ENCODE measurements at regions not wholly inside any gene's neighbourhood (a gene's known extent, or its start where the extent isn't known, plus 50 kb on each side); places are given as distances from the start of the nearest gene placed in this dataset.

- ChIA-PET CTCF (no interaction called here), POLR2A (interaction anchor here (0.6 kb wide), 1 partner anchor 459 kb away, joined by 4 read pairs; no protein-coding TSS in a partner anchor)
- H3K27me3 Mint-ChIP-seq (ENCODE audit: insufficient read depth, unreplicated experiment): no peaks in the 10 kb centered on the region
- BruUV-seq (replicated peaks): TSS peak; percentile 59
- no peak for TF ChIP-seq CTCF (IDR thresholded peaks at IDR 0.05; ENCODE audit: insufficient read depth in 1 of 2, low read depth in 1 of 2, low read length in 1 of 2, severe bottlenecking in 1 of 2, unreplicated experiment in 1 of 2)
- peak overlapping the region; percentile 77 for H3K27ac Mint-ChIP-seq (ENCODE audit: unreplicated experiment)
- Histone ChIP-seq H3K4me1 (peaks cover 76% of the 10 kb centered on the region), H3K4me3 (ENCODE audit: low read depth, low read length) (no peak overlapping the region), H3K36me3 (ENCODE audit: control insufficient read depth, insufficient read depth, low read length) (no peaks in the 10 kb centered on the region), H3K9me3 (no peaks in the 10 kb centered on the region), H3K27me3 (replicated peaks; ENCODE audit: control insufficient read depth, insufficient read depth, low read length) (no peaks in the 10 kb centered on the region)
- peak; percentile 22 to 35 for DNase-seq
- no peak overlapping the region for H3K4me3 Mint-ChIP-seq (ENCODE audit: unreplicated experiment)
- peaks cover 9% of the 10 kb centered on the region for H3K9me3 Mint-ChIP-seq (ENCODE audit: unreplicated experiment)
- peaks cover 7% of the 10 kb centered on the region for H3K36me3 Mint-ChIP-seq (ENCODE audit: insufficient read depth, unreplicated experiment)
- H3K4me1 Mint-ChIP-seq (ENCODE audit: low read depth, unreplicated experiment): peaks cover 51% of the 10 kb centered on the region
- intact Hi-C loops (cut with micrococcal nuclease; ENCODE audit: unreplicated experiment): loop anchor here (5.0 kb wide), 1 partner anchor 468 kb away; the partner anchor contains the start of gene LMO4
Measured at GRCh38 chr1:87794788-87795614, 466.3 kb downstream of the LMO4 start.

GRCh38 chr1:87795615-87796337 lies 467.1 kb downstream of the LMO4 start:
- Mint-ChIP-seq H3K36me3 (ENCODE audit: insufficient read depth, unreplicated experiment) (peaks cover 7% of the 10 kb centered on the region), H3K4me3 (ENCODE audit: unreplicated experiment) (peak overlapping the region; percentile 66), H3K9me3 (ENCODE audit: unreplicated experiment) (peaks cover 9% of the 10 kb centered on the region), H3K27me3 (ENCODE audit: insufficient read depth, unreplicated experiment) (no peaks in the 10 kb centered on the region), H3K4me1 (ENCODE audit: low read depth, unreplicated experiment) (peaks cover 51% of the 10 kb centered on the region), H3K27ac (ENCODE audit: unreplicated experiment) (peak overlapping the region; percentile 77)
- peak; percentile 55 to 64 for DNase-seq
- TF ChIP-seq CTCF (IDR thresholded peaks at IDR 0.05; ENCODE audit: insufficient read depth in 1 of 2, low read depth in 1 of 2, low read length in 1 of 2, severe bottlenecking in 1 of 2, unreplicated experiment in 1 of 2): no peak
- intact Hi-C loops (cut with micrococcal nuclease; ENCODE audit: unreplicated experiment): loop anchor here (1.0 to 5.0 kb wide), 3 partner anchors 8 to 468 kb away; partner anchors contain the start of gene LMO4
- CTCF ChIA-PET: interaction anchor here (1.0 kb wide), 1 partner anchor 10 kb away, joined by 4 read pairs; no protein-coding TSS in a partner anchor
- Histone ChIP-seq H3K9me3 (no peaks in the 10 kb centered on the region), H3K27me3 (replicated peaks; ENCODE audit: control insufficient read depth, insufficient read depth, low read length) (no peaks in the 10 kb centered on the region), H3K4me3 (ENCODE audit: low read depth, low read length) (no peak overlapping the region), H3K36me3 (ENCODE audit: control insufficient read depth, insufficient read depth, low read length) (no peaks in the 10 kb centered on the region), H3K4me1 (peaks cover 76% of the 10 kb centered on the region)
- BruUV-seq (replicated peaks): no TSS peak
- POLR2A ChIA-PET: interaction anchor here (0.6 kb wide), 4 partner anchors 9 to 467 kb away, joined by 3 to 7 read pairs (median 5); partner anchors contain the start of gene LMO4

- TF ChIP-seq CTCF (IDR thresholded peaks at IDR 0.05; ENCODE audit: insufficient read depth in 1 of 2, low read depth in 1 of 2, low read length in 1 of 2, severe bottlenecking in 1 of 2, unreplicated experiment in 1 of 2): no peak
- H3K27ac Mint-ChIP-seq (ENCODE audit: unreplicated experiment): peak overlapping the region; percentile 77
- no peaks in the 10 kb centered on the region for H3K36me3 ChIP-seq (ENCODE audit: control insufficient read depth, insufficient read depth, low read length)
- peaks cover 7% of the 10 kb centered on the region for H3K36me3 Mint-ChIP-seq (ENCODE audit: insufficient read depth, unreplicated experiment)
- CTCF ChIA-PET: interaction anchor here (1.0 kb wide), 1 partner anchor 9 kb away, joined by 4 read pairs; no protein-coding TSS in a partner anchor
- DNase-seq: peak in 1 of 2 experiments; percentile 37
- no peak overlapping the region for H3K4me3 ChIP-seq (ENCODE audit: low read depth, low read length)
- H3K4me1 Mint-ChIP-seq (ENCODE audit: low read depth, unreplicated experiment): peaks cover 46% of the 10 kb centered on the region
- peaks cover 76% of the 10 kb centered on the region for H3K4me1 ChIP-seq
- H3K9me3 Mint-ChIP-seq (ENCODE audit: unreplicated experiment): peaks cover 3% of the 10 kb centered on the region
- H3K27me3 Mint-ChIP-seq (ENCODE audit: insufficient read depth, unreplicated experiment): no peaks in the 10 kb centered on the region
- H3K4me3 Mint-ChIP-seq (ENCODE audit: unreplicated experiment): peak overlapping the region; percentile 66
- intact Hi-C loops (cut with micrococcal nuclease; ENCODE audit: unreplicated experiment): loop anchor here (1.0 to 5.0 kb wide), 3 partner anchors 9 to 469 kb away; partner anchors contain the start of gene LMO4
- no peaks in the 10 kb centered on the region for H3K9me3 ChIP-seq
- H3K27me3 ChIP-seq (replicated peaks; ENCODE audit: control insufficient read depth, insufficient read depth, low read length): no peaks in the 10 kb centered on the region
- POLR2A ChIA-PET: interaction anchor here (0.6 kb wide), 4 partner anchors 8 to 468 kb away, joined by 3 to 7 read pairs (median 5); partner anchors contain the start of gene LMO4
- no TSS peak for BruUV-seq (replicated peaks)
Measured at GRCh38 chr1:87796471-87796901, 467.8 kb downstream of the LMO4 start.

Data from Caco-2 (cell line).